Skin epidermis (tissue), 12 donors: ENCODE measurements at regions not wholly inside any gene's neighbourhood (a gene's known extent, or its start where the extent isn't known, plus 50 kb on each side); places are given as distances from the start of the nearest gene placed in this dataset.
A peak's percentile ranks its signal among the peaks of the same experiment; 100 is the strongest.

Experiments used
- H3K27ac ChIP-seq, 21 experiments: fragments of 200-600 bp; sonication (generic) in 11 of 21; one replicate each; pipeline ENCODE4 v1.5.0; 2020; ENCODE audit warnings: mild to moderate bottlenecking in 3 of 21, inconsistent platforms in 2 of 21, moderate library complexity in 2 of 21
- H3K4me3 ChIP-seq, 7 experiments: fragments of 200-600 bp; sonication (generic) in 2 of 7; one replicate each; pipeline ENCODE4 v1.5.0; 2020; ENCODE audit warnings: inconsistent platforms in 2 of 7, mild to moderate bottlenecking in 2 of 7, moderate library complexity in 1 of 7

- Histone ChIP-seq H3K27ac (peak overlapping the region in 12 of 21 experiments; percentile 1 to 77 (median 25)), H3K4me3 (no peak overlapping the region)
Observed at GRCh38 chr9:107387409-107387808, 102.2 kb downstream of the KLF4 start.

GRCh38 chr9:107386396-107386795, 103.2 kb downstream of the KLF4 start:
- Histone ChIP-seq H3K4me3 (no peak overlapping the region), H3K27ac (peak overlapping the region in 3 of 21 experiments; percentile 35 to 73 (median 41))
